Fibroblast of skin of left quadriceps (primary cell): ENCODE measurements at regions not wholly inside any gene's neighbourhood (a gene's known extent, or its start where the extent isn't known, plus 50 kb on each side); places are given as distances from the start of the nearest gene placed in this dataset.

Experiments
- DNase-seq, 2 experiments: peaks; one replicate each; pipeline ENCODE4 v3.0.0-alpha.2; 2013; ENCODE audit warnings: low read depth in 2 of 2

GRCh38 chr5:171603591-171603990 lies 182.0 kb upstream of the SMIM23 start:
- DNase-seq: no peak

DNA sequence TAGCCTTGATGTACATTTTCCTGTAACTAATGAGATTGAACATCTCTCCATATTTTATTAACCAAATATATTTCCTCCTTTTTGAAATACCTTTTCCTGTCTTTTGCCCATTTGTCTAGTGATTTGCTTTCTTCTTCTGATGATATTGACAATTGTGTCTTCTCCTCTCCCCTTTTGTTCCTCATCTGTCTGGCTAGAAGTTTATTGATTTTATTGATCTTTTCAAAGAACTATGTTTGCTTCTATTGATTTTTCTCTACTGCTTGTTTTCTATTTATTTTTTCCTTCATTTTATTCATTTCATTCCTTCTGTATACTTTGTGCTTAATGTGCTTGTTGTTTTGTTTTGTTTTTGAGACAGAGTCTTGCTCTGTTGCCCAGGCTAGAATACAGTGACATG lies 181.4 kb upstream of the SMIM23 start:
- DNase-seq: no peak

GRCh38 chr5:171606414-171607024 lies 179.1 kb upstream of the SMIM23 start:
- no peak for DNase-seq

- DNase-seq: no peak
Measured at GRCh38 chr5:171607863-171608262, 177.8 kb upstream of the SMIM23 start.

DNA sequence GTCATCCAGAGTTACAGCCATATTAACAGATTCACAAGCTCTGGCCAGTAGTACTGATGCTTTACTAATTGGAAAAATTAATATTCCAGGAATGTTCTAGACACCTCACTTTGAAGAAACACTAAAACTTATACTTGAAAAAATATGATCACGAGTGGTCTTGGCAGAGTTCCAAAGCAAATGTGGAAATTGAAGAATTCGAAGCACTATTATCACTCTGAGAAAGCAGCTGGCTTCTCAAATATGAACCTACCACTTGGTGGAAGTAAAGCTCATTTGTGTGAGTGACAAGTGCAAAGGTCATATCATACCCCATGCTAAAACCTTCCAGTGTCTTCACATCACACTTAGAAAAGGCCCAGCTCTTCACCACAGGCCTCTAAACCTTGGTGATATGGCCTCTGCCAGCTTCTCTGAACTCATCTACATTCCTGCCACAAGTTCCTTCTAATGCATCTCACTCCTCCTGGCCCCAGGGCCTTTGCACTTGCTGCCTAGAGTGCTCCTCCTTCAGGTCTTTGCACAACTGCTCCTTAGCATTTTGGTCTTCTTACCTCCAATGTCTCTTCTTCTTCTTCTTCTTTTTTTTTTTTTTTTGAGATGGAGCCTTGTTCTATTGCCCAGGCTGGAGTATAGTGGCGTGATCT lies 175.7 kb upstream of the SMIM23 start:
- DNase-seq: no peak

GRCh38 chr5:171610686-171611085 lies 174.9 kb upstream of the SMIM23 start:
- DNase-seq: no peak

- no peak for DNase-seq
Measured at GRCh38 chr5:171612749-171613148, 172.9 kb upstream of the SMIM23 start.

DNA sequence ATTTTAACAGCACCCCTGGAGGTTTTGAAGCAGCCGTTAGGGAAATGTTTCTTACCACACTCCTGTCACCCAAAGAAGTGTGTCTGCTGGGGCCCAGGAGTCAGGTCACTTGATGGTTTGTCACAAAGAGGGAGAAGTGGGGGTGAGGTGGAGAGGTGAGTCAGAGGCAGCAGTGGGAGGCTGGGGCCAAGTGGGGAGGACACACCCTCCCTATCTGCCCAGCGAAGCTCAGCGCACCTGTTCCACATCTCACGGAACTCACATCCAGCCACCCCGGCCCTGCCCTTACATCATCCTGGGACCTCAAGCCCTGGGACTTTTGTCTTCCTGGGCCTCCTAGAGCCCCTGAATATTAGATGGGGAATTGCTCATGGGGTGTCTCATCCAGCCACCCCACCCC lies 171.1 kb upstream of the SMIM23 start:
- DNase-seq: no peak

- DNase-seq: no peak
Measured at GRCh38 chr5:171614971-171615653, 170.5 kb upstream of the SMIM23 start.

DNA sequence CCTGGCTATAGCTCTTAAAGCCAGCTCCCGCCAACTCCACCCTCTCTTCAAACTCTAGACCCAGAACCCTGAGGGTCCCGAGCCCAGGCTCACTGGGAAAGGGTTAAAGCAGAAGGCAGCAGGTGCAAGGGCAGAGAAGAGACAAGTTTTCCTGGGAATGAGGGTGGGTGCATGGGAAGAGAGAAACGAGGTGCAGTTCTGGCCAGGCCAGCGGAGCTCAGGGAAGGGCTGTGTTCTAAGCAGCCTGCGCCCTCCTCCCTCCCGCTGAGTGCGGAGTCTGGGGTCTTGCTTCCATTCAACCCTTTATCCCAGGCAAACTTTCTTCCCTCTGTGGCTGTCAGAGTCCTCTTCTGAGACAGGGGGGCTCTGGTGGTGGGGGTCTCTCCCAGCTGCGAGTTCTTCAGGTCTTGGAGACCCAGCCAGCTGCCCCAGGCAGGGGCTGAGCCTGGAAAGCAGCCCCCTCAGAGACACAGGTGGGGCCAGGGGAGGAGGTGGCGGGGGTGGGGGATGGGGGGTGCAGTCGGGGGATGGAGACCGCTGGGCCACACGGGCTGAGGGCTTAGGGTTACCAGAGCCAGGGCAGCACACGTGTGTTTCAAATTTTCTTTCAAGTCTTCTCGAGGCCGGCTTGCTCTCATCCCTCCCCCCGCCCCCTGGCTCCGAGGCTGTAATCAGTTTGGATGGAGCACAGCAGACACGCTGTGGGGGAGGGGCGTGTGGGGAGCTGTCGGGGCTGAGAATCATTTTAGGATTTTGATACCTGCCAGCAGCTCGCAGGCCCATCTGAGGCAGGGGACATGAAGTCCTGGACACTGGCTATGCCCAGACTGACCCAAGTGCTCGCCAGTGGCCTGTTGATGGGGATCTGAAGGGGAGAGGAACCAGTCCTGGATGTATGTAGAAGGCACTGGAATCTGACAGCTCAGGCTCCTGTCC lies 169.6 kb upstream of the SMIM23 start:
- no peak for DNase-seq

- DNase-seq: no peak
Measured at GRCh38 chr5:171617266-171617665, 168.4 kb upstream of the SMIM23 start.

- no peak for DNase-seq
Measured at GRCh38 chr5:171617817-171618591, 167.6 kb upstream of the SMIM23 start.

GRCh38 chr5:171619196-171619595 lies 166.4 kb upstream of the SMIM23 start:
- no peak for DNase-seq

GRCh38 chr5:171619744-171620143 lies 165.9 kb upstream of the SMIM23 start:
- DNase-seq: no peak

GRCh38 chr5:171622010-171622409 lies 163.6 kb upstream of the SMIM23 start:
- no peak for DNase-seq

DNA sequence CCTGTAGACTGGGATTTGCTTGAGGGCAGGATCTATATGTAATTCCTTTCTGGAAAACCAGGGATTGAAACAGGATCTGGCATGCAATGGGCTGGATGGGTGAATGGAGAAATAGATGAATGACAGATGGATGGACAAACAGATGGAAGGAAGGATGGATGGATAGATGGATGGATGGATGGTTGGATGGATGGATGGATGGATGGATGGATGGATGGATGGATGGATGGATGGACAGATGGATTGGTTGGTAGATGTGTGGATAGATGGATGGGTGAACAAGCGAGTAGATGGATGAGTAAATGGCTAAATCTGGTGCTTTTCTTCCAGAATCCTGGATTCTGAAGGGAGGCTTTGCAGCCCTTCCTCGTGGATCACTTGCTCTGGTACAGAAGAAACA lies 162.5 kb upstream of the SMIM23 start:
- DNase-seq: no peak

DNA sequence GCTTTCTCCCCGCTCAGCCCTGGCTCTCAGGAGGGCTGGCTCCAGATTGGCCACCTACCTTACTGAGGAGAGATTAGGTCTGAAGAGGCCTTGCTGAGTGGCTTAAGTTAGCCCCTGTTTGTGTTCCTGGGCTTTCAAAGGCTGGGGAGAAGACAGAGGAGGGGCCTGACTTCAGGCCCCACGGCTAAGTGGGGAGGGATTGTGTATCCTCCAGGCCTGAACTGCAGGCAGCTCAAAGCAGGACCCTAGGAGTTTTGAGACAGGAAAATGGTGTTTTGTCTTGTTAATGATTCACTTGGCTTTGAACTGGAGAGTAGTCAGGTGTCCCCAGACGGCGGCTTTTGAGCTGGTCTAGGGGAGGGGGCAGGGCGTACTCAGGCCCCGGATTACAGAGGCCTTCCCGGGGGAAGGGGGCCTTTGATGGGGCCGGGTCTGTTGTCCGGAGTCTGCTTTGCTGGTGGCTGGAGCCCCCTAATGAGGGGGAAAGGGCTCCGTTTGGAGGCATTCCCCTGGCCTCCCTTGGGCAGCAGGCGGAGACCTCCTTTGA lies 162.0 kb upstream of the SMIM23 start:
- no peak for DNase-seq

DNA sequence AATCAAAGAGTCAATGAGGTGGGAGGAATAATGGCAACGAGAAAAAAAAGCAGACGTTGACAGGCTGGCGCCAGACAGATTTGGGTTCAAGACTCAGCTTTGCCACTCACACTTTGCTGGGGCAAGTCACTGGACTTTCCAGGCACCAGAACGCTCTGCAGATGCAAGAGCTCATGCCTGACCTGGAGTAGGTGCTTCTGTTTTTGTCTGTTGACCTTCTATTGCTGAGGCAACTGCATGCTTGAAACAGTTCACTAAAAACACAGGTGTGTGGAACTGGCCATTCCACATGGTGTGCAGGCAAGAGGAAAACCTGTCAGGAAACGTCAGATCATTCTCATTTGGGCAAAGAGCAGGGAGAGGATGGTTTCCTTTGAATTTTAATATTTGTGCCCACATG lies 161.2 kb upstream of the SMIM23 start:
- DNase-seq: no peak

DNA sequence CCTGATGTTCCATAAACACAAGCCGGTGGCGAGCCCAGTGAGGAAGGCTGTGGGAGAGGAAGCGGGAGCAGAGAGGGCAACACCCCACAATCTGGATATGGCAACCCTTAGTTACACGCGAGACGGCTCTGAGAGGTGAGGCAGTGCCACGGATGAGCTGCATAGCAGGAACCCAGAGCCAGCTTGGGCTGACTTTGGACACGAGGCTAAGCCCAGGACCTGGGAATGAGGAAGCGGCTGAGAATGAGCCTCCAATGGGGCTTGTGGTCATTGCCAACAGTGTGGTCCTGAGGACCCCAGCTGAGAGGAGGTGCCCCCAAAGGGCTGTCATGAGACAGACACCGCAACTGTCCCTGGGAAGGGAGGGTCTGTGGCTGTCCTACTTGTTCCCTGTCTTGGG lies 160.0 kb upstream of the SMIM23 start:
- no peak for DNase-seq

DNA sequence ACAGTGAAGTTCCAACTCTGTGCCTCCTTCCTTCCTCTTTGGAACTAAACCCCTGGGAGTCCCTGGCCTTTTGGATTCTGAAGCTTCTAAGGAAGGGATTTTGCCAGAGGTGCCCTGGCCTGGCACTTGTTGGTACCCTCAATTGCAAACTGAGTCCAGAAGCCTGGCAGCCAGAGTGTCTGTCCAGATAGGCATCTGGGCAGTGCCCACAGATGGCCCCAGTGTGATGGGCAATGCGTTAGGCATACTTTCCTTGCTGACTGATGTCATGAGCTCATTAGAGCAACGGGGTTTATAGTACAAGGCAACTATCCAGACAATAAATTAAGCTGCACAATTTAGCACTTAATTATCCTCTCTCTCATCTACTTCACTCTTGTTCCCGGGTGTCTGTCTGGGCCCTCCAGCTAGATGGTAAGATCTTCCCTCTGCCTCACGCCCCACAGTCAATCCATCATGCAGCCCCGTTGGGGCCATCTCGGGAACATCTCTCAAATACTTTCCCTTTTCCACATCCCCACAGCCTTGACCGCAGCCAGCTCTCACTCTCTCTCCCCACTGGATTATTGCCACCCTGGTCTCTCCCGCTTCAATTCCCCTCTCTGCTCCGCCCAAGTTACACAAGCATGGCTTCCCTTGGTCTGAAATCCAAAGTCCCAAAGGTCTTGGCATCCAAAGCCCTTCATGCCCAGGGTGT lies 157.5 kb upstream of the SMIM23 start:
- DNase-seq: no peak

DNA sequence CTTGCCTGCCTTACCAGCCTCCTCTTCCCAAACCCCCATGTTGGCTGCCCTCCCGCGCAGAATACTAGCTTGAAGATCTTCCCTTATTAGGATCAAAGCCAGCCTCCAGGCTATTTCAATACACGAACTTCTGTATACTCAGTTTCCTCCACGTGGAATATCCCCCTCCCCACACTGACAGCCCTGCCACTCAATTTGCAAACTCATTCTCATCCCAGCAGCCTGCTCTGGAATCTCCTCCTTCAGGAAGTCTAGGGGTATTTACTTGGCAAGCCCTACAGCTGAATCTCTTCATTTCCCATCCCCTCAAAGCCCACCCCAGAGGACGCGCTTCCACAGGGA lies 157.0 kb upstream of the SMIM23 start:
- no peak for DNase-seq
